Liver (tissue), 8 donors: ENCODE measurements at regions not wholly inside any gene's neighbourhood (a gene's known extent, or its start where the extent isn't known, plus 50 kb on each side); places are given as distances from the start of the nearest gene placed in this dataset.

Source experiments
- DNase-seq: peaks from one replicate; pipeline ENCODE4 v3.0.0-alpha.2; 2017; ENCODE audit warnings: low spot score
- H3K27ac ChIP-seq, 2 donors: one replicate each; pipeline ENCODE4 v1.7.0; 2013; ENCODE audit warnings: inconsistent platforms in 2 of 2, low read length in 2 of 2, control low read depth in 1 of 2, low read depth in 1 of 2, mild to moderate bottlenecking in 1 of 2
- H3K27me3 ChIP-seq, 4 donors: one replicate each; pipeline versions ENCODE4 v1.6.1 to v1.7.0; 2013; ENCODE audit warnings: low read length in 3 of 4, inconsistent platforms in 1 of 4, mild to moderate bottlenecking in 1 of 4, moderate library complexity in 1 of 4; ENCODE audit not compliant: control insufficient read depth in 4 of 4, insufficient read depth in 4 of 4
- H3K36me3 ChIP-seq, 4 donors: one replicate each; pipeline versions ENCODE4 v1.6.1 to v1.7.0; 2013; ENCODE audit warnings: low read length in 3 of 4, mild to moderate bottlenecking in 3 of 4, low read depth in 1 of 4, moderate library complexity in 1 of 4; ENCODE audit not compliant: control insufficient read depth in 4 of 4, insufficient read depth in 3 of 4
- H3K4me1 ChIP-seq, 4 donors: one replicate each; pipeline versions ENCODE4 v1.6.1 to v1.7.0; 2013; ENCODE audit warnings: low read length in 3 of 4, mild to moderate bottlenecking in 3 of 4, moderate library complexity in 1 of 4; ENCODE audit not compliant: control insufficient read depth in 4 of 4, insufficient read depth in 4 of 4
- H3K4me3 ChIP-seq, 3 donors: one replicate each; pipeline versions ENCODE4 v1.6.1 to v1.7.0; 2013; ENCODE audit warnings: low read length in 3 of 3, control low read depth in 1 of 3, low read depth in 1 of 3, mild to moderate bottlenecking in 1 of 3
- H3K9ac ChIP-seq, 2 donors: one replicate each; pipeline ENCODE4 v1.7.0; 2013; ENCODE audit warnings: low read length in 2 of 2, mild to moderate bottlenecking in 2 of 2, moderate library complexity in 2 of 2, control low read depth in 1 of 2, low read depth in 1 of 2
- H3K9me3 ChIP-seq, 4 donors: one replicate each; pipeline versions ENCODE4 v1.6.1 to v1.7.0; 2013; ENCODE audit warnings: low read length in 3 of 4; ENCODE audit not compliant: control insufficient read depth in 4 of 4
- CTCF ChIP-seq: fragments of 150-350 bp; IDR thresholded peaks from 2 replicates; pipeline ENCODE4 v1.5.1; 2017; ENCODE audit warnings: improper control_type of control experiment, low read depth, low read length; ENCODE audit not compliant: missing input control
- FOXA1 ChIP-seq: IDR thresholded peaks from 2 replicates; pipeline ENCODE4 v1.6.1; 2016; ENCODE audit warnings: antibody characterized with exemption
- FOXA2 ChIP-seq: IDR thresholded peaks from 2 replicates; pipeline ENCODE4 v1.6.1; 2016; ENCODE audit warnings: antibody characterized with exemption
- GABPA ChIP-seq, 2 donors: IDR thresholded peaks in 1 of 2; conservative IDR thresholded peaks in 1 of 2; 2 replicates each; pipeline ENCODE4 v1.6.1; 2016; ENCODE audit warnings: antibody characterized with exemption in 2 of 2, mild to moderate bottlenecking in 1 of 2, moderate library complexity in 1 of 2
- MAX ChIP-seq: IDR thresholded peaks from 2 replicates; pipeline ENCODE4 v1.6.1; 2016; ENCODE audit warnings: antibody characterized with exemption
- RAD21 ChIP-seq, 2 donors: IDR thresholded peaks; 2 replicates each; pipeline ENCODE4 v1.6.1; 2016; ENCODE audit warnings: antibody characterized with exemption in 2 of 2, mild to moderate bottlenecking in 2 of 2
- REST ChIP-seq: IDR thresholded peaks from 2 replicates; pipeline ENCODE4 v1.6.1; 2016; ENCODE audit warnings: antibody characterized with exemption, mild to moderate bottlenecking
- SP1 ChIP-seq: IDR thresholded peaks from 2 replicates; pipeline ENCODE4 v1.6.1; 2018; ENCODE audit warnings: antibody characterized with exemption, mild to moderate bottlenecking
- YY1 ChIP-seq: IDR thresholded peaks from 2 replicates; pipeline ENCODE4 v1.6.1; 2016; ENCODE audit warnings: antibody characterized with exemption, mild to moderate bottlenecking
- ZBTB33 ChIP-seq: IDR thresholded peaks from 2 replicates; pipeline ENCODE4 v1.6.1; 2016; ENCODE audit warnings: antibody characterized with exemption
- WGBS: extraction: QIAGEN DNeasy Blood & Tissue Kit; methylation state at CpG from one replicate; pipeline ENCODE4 v1.1.7; 2013; 5-methylcytosine and 5-hydroxymethylcytosine counted together
- donor health status: healthy.
- donor health status: healthy.
- donor health status: healthy.
- donor health status: healthy.
- donor health status: healthy.

GRCh38 chr22:48071305-48071704 lies 1308.9 kb downstream of the TBC1D22A start:
- Histone ChIP-seq H3K4me3 (no peak overlapping the region), H3K36me3 (no peaks in the 10 kb centered on the region), H3K27me3 (peaks cover 0 to 2% (median 0%) of the 10 kb centered on the region in 4 donors), H3K9ac (no peak overlapping the region), H3K4me1 (no peaks in the 10 kb centered on the region), H3K27ac (no peak overlapping the region), H3K9me3 (no peaks in the 10 kb centered on the region)
- TF ChIP-seq MAX = no peak
- TF ChIP-seq ZBTB33 = no peak
- TF ChIP-seq CTCF = no peak
- TF ChIP-seq SP1 = no peak
- no peak for TF ChIP-seq FOXA2
- no peak for DNase-seq
- 79% methylated on average over 10 of the region's 10 CpGs for WGBS

GRCh38 chr22:48070760-48071159 lies 1308.3 kb downstream of the TBC1D22A start:
- TF ChIP-seq REST (no peak), GABPA (IDR thresholded peaks at IDR 0.05 in 1 of 2, conservative IDR thresholded peaks at IDR 0.05 in 1 of 2) (no peak), YY1 (no peak), ZBTB33 (no peak), MAX (no peak), RAD21 (IDR thresholded peaks at IDR 0.05) (no peak), FOXA1 (no peak), FOXA2 (no peak), CTCF (no peak)
- H3K4me3 ChIP-seq = no peak overlapping the region
- no peaks in the 10 kb centered on the region for H3K36me3 ChIP-seq
- H3K9me3 ChIP-seq = no peaks in the 10 kb centered on the region
- no peaks in the 10 kb centered on the region for H3K4me1 ChIP-seq
- H3K9ac ChIP-seq = no peak overlapping the region
- WGBS = 75% methylated on average over 4 of the region's 4 CpGs
- H3K27ac ChIP-seq = no peak overlapping the region
- peaks cover 0 to 2% (median 0%) of the 10 kb centered on the region in 4 donors for H3K27me3 ChIP-seq
- DNase-seq = no peak
